Smooth muscle cell of the brain vasculature (primary cell): ENCODE measurements at regions not wholly inside any gene's neighbourhood (a gene's known extent, or its start where the extent isn't known, plus 50 kb on each side); places are given as distances from the start of the nearest gene placed in this dataset.

Experiments
- DNase-seq: peaks from one replicate; pipeline ENCODE4 v3.0.0-alpha.2; 2012; ENCODE audit warnings: low read depth, low spot score

- DNase-seq, result no peak
These were observed 180.1 kb upstream of the ARID2 start for GRCh38 chr12:45549337-45549902.

- DNase-seq, result no peak
These were observed 176.3 kb upstream of the ARID2 start for GRCh38 chr12:45553204-45553603.

- no peak for DNase-seq
These were observed 172.5 kb upstream of the ARID2 start for GRCh38 chr12:45557016-45557415.

GRCh38 chr12:45558353-45558752 lies 171.2 kb upstream of the ARID2 start:
- no peak for DNase-seq

GRCh38 chr12:45559537-45559936 lies 170.0 kb upstream of the ARID2 start:
- DNase-seq, result no peak

GRCh38 chr12:45560689-45561088 lies 168.8 kb upstream of the ARID2 start:
- no peak for DNase-seq

- no peak for DNase-seq
These were observed 168.0 kb upstream of the ARID2 start for GRCh38 chr12:45561488-45561887.

- no peak for DNase-seq
These were observed 163.9 kb upstream of the ARID2 start for GRCh38 chr12:45565590-45565989.

- no peak for DNase-seq
These were observed 163.2 kb upstream of the ARID2 start for GRCh38 chr12:45566257-45566656.

GRCh38 chr12:45568808-45569207 lies 160.7 kb upstream of the ARID2 start:
- no peak for DNase-seq

- no peak for DNase-seq
These were observed 159.0 kb upstream of the ARID2 start for GRCh38 chr12:45570501-45570900.

GRCh38 chr12:45572114-45572513 lies 157.4 kb upstream of the ARID2 start:
- no peak for DNase-seq

- no peak for DNase-seq
These were observed 154.1 kb upstream of the ARID2 start for GRCh38 chr12:45575417-45575816.

GRCh38 chr12:45575823-45576475 lies 153.6 kb upstream of the ARID2 start:
- DNase-seq, result no peak

GRCh38 chr12:45577844-45578399 lies 151.6 kb upstream of the ARID2 start:
- no peak for DNase-seq

GRCh38 chr12:45580356-45580969 lies 149.0 kb upstream of the ARID2 start:
- DNase-seq, result no peak

- no peak for DNase-seq
These were observed 148.4 kb upstream of the ARID2 start for GRCh38 chr12:45581112-45581511.

- no peak for DNase-seq
These were observed 147.0 kb upstream of the ARID2 start for GRCh38 chr12:45582536-45582935.

- DNase-seq, result no peak
These were observed 146.4 kb upstream of the ARID2 start for GRCh38 chr12:45582986-45583659.

- DNase-seq, result no peak
These were observed 145.2 kb upstream of the ARID2 start for GRCh38 chr12:45584336-45584735.

- DNase-seq, result no peak
These were observed 143.8 kb upstream of the ARID2 start for GRCh38 chr12:45585522-45586230.

- DNase-seq, result no peak
These were observed 143.0 kb upstream of the ARID2 start for GRCh38 chr12:45586486-45586885.
